ENCODE measurements at regions not wholly inside any gene's neighbourhood (a gene's known extent, or its start where the extent isn't known, plus 50 kb on each side); places are given as distances from the start of the nearest gene placed in this dataset.

DNA sequence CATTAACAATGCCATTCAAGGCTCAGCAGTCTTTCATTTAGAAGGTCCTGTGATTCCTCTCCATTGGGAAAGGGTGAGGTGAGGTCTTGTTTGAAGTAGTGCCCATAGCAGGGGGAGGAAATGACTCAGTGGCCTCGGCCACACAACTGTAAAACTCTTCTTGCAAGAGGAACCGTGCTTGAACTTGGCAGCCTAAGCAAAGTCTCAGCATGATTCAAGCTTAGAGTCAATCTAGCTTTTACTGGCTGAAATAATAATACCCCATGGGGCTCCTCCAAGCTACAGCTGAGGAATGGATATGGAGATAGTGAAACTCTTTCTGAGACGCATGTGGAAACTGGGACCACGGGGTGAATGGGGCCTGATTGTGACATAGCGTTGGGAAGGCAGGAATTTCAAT, 428.2 kb downstream of the BMP2 start:
- TF ChIP-seq, protein P1, sequence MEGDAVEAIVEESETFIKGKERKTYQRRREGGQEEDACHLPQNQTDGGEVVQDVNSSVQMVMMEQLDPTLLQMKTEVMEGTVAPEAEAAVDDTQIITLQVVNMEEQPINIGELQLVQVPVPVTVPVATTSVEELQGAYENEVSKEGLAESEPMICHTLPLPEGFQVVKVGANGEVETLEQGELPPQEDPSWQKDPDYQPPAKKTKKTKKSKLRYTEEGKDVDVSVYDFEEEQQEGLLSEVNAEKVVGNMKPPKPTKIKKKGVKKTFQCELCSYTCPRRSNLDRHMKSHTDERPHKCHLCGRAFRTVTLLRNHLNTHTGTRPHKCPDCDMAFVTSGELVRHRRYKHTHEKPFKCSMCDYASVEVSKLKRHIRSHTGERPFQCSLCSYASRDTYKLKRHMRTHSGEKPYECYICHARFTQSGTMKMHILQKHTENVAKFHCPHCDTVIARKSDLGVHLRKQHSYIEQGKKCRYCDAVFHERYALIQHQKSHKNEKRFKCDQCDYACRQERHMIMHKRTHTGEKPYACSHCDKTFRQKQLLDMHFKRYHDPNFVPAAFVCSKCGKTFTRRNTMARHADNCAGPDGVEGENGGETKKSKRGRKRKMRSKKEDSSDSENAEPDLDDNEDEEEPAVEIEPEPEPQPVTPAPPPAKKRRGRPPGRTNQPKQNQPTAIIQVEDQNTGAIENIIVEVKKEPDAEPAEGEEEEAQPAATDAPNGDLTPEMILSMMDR (IDR thresholded peaks at IDR 0.05), result no peak
- no peak for TF ChIP-seq POLR2A (IDR thresholded peaks at IDR 0.05)

Data from uterus (tissue), 2 donors.